Inferior parietal cortex (tissue), 1 donor: ENCODE measurements at regions not wholly inside any gene's neighbourhood (a gene's known extent, or its start where the extent isn't known, plus 50 kb on each side); places are given as distances from the start of the nearest gene placed in this dataset.
"Not testable (repeated sequence)": the region's sequence is repeated elsewhere in the genome, so short reads cannot be mapped to it uniquely, and the experiment has no call there.

ENCODE experiments used
- DNase-seq: peaks from one replicate; pipeline ENCODE4 v3.0.0-alpha.2; 2016; ENCODE audit errors: extremely low spot score

- no peak for DNase-seq
Measured at GRCh38 chr12:75805905-75806304, 225.7 kb downstream of the PHLDA1 start.

- DNase-seq: no peak
Measured at GRCh38 chr12:75805320-75805719, 226.3 kb downstream of the PHLDA1 start.

DNA sequence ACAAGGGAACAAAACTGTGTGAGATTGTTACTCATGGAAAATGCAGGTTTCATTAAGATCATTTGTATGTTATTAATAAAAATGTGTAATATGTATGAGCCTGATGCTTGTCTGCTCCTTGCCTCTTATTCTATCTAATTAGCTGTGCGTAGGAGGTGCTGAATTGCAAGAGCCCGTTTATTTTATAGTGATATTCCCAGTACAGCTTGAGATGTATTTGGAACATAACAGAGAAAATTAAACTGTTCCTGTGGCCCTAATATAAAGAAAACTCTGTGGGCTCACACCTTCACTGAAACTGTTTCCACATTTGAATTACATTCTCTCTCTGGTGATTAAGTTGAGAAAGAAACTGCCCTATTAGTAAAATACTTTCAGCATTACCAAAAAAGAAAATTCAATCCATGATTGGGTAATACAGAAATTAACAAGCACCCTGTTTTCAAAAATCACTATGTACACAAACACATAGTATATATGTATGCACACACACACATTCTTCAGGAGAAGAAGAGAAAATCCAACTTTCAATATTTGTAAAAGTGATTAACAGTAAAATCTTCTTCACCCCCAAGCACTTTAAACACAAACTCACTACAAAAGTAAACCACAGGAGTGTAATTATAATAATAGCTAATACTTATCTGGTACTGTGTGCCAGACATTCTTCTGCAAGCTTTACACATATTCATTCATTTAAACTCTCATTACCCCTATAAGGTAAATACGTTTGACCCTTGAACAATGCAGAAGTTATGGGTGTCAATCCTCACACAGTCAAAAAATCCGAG, 233.2 kb downstream of the PHLDA1 start:
- no peak for DNase-seq

- DNase-seq: no peak
Measured at GRCh38 chr12:75795125-75795524, 236.5 kb downstream of the PHLDA1 start.

DNA sequence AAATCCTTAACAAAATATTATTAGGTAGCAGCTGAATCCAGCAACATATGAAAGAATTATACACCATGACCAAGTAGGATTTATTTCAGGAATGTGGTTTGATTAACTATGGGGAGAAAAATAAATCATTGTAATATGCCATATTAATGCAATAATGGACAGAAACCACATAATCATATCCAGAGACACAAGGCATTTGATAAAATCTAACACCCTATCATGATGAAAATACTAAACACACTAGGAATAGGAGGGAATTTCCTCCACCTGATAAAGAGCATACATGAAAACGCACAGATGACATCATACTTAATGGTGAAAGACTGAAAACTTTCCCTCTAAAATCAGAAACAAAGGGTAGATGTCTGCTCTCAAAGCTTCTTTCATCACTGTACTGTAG, 238.9 kb downstream of the PHLDA1 start:
- DNase-seq: no peak

GRCh38 chr12:75790219-75790618, 241.4 kb downstream of the PHLDA1 start:
- no peak for DNase-seq

GRCh38 chr12:75787146-75787545, 244.4 kb downstream of the PHLDA1 start:
- DNase-seq: not testable (repeated sequence)

- DNase-seq: no peak
Measured at GRCh38 chr12:75786070-75786469, 245.5 kb downstream of the PHLDA1 start.

GRCh38 chr12:75784591-75784990, 247.0 kb downstream of the PHLDA1 start:
- DNase-seq: peak; percentile 42

- DNase-seq: no peak
Measured at GRCh38 chr12:75783093-75783877, 248.3 kb downstream of the PHLDA1 start.

DNA sequence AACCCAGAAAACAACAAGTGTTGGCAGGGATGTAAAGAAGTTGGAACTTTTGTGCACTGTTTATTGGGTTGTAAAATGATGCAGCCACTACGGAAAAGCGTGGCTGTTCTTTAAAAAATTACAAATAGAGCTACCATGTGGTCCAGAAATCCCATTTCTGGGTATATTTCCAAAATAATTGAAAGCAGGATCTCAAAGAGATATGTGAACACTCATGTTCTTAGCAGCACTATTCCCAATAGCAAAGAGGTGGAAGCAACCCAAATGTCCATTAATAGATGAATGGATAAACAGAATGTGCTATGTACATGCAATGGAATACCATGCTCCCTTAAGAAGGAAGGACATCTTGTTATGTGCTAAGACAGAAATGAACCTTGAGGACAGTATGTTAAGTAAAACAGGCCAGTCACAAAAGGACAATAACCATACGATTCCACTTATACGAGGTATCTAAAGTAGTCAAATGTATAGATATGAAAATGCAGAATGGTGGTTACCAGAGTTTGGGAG, 249.5 kb downstream of the PHLDA1 start:
- no peak for DNase-seq

DNA sequence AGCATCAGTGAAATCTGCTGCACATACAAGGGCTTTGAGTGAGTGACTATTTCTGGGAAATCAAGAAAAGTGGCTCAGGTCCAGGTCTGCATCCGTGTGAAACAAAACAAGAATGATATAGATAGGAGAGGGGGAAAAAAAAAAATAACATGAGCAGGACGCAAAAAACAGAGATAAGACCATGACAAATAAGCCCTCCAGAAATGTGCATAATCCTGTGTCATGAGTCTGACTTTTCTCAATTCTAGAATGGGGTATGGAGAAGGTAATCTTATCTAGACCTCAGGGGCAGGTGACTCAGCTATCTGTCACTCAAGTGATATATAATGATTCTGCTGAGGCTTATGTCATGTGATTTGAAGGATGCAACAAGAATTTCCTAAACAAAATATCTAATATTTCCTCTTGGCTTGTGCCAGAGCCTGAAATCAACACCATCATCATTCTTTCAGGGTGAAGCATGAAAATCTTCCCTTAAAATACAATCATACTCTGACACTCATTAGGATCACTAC, 250.0 kb downstream of the PHLDA1 start:
- DNase-seq: no peak

DNA sequence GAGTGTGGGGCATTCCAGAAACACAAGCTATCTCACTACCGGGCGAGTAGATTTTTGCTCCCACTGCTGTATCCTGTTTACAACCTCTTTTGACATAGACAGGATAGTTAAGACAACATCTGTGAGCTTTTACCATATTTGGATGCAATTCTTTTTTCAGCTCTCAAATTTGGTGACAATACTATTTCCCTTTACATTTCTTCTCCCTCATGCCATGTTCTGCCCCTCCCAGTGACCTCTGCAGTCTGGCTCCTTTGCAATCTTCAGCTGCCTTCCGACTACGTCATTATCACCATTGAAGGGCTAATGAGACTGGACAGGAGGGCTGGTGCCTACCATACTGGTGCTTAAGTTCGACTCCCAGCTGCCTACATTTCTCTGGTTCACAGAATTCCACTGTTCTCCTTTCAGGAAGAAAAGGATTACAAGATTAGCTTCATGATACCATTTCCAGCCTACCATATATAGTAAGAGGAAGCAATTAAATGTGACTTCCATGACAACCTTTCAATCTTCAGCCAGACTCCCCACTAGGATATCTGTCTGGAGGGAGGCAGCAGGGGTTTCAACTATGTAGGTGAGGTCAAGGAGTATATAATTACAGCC, 251.6 kb downstream of the PHLDA1 start:
- DNase-seq: no peak

GRCh38 chr12:75774261-75775052, 257.1 kb downstream of the PHLDA1 start:
- DNase-seq: no peak

GRCh38 chr12:75773377-75773776, 258.2 kb downstream of the PHLDA1 start:
- no peak for DNase-seq

DNA sequence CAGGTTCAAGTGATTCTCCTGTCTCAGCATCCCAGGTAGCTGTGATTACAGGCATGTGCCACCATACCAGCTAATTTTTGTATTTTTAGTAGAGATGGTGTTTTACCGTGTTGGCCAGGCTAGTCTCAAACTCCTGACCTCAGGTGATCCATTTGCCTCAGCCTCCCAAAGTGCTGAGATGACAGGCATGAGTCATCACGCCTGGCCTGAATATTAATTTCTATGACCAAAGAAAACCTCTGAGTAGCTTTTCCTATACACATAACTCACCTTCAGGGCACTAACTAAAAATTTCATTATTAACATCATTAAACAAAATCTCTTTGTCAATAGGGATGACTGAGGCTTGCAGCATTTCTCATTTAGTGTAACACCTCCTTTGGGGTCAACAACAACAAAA, 259.6 kb upstream of the KRR1 start:
- DNase-seq: no peak

DNA sequence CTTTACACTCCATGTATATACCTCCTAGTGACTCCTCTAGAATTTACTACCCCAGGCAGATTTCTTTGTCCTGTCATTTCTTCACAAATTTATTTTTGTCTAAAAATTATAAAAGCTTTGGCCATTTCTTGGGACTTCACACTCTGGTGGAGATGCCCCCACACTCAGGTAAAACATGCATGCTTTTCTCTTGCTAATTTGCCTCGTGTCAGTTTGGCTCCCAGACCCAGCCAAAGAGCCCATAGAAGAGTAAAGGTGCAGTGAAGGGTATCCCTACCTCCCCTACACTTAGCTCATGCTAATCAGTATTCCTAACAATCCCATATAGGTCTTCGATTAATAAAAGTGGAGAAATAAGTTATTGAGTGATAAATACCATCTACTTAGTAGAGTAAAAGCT, 256.5 kb upstream of the KRR1 start:
- no peak for DNase-seq

DNA sequence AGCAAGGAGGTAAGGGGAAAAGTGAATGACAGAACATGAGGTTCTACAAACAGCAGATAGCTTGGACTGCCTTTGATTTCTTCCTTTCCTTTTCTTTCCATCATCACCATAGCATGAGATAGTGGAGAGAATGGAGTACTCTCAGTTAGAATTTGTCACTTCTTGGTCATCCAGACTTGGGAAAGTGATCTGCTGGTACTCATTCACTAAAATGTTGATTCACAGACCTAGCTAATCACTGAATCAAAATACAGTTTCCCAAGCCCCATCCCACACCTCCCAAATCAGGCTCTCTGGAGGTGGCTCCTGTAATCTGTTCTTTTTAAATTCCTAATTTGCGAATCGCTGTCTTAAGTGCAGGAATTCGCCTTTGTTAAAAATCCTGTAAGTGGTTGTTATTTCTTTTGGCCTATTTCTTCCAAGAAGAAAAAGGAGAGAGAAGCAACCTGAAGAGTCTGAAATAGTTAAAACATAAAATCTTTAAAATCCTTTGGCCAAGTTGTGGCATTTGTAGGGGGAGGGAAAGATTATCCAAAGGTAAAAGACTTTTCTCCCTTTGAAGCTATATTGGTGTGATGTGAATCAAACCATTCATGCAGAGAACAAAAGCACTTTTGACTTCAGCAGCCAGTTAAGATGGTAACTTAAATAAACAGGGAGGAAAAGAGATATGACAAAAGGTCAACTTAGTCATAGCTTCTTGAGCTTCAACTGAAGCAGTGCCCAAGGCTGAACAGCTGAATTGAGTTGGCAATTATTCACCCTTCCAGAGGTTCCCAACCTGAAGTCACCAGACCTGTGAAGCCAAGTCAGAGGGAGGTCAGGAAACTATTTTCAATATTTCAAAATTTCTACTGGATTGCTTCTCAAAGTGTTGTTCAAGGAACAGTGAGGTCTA, 255.1 kb upstream of the KRR1 start:
- no peak for DNase-seq

- no peak for DNase-seq
Measured at GRCh38 chr12:75765170-75766059, 254.0 kb upstream of the KRR1 start.
